B cell (primary cell): ENCODE measurements at regions not wholly inside any gene's neighbourhood (a gene's known extent, or its start where the extent isn't known, plus 50 kb on each side); places are given as distances from the start of the nearest gene placed in this dataset.

Source experiments
- ATAC-seq: fragments of 200-7000 bp; cut with Tn5 transposase; one replicate; pipeline ENCODE4 v1.10.0; 2021; ENCODE audit warnings: low read depth, mild to moderate bottlenecking, moderate number of reproducible peaks, moderate library complexity
- CTCF ChIA-PET: fragments of 350-600 bp; sonication (Branson Sonifier 250); formaldehyde crosslinking; loops from one replicate; lab custom pipeline; 2021; ENCODE audit warnings: antibody characterized with exemption, inconsistent platforms; lab: Charles Lee
- POLR2A ChIA-PET: fragments of 350-600 bp; sonication (Branson Sonifier 250); formaldehyde crosslinking; loops from one replicate; lab custom pipeline; 2021; ENCODE audit warnings: antibody characterized with exemption; lab: Charles Lee
- DNase-seq: peaks from one replicate; pipeline ENCODE4 v3.0.0; 2013
- H2AFZ ChIP-seq: 2 replicates; pipeline ENCODE4 v1.6.1; 2012; ENCODE audit warnings: mild to moderate bottlenecking, low read depth, low read length; ENCODE audit not compliant: insufficient read depth, poor library complexity, severe bottlenecking
- H3K27ac ChIP-seq, 2 donors: 1 replicate in 1 of 2; 2 replicates in 1 of 2; pipeline ENCODE4 v1.5.1; 2012 to 2013; ENCODE audit warnings: low read length in 2 of 2, mild to moderate bottlenecking in 2 of 2, moderate library complexity in 1 of 2
- H3K27me3 ChIP-seq, 4 experiments: fragments of 200-600 bp in 1 of 4; sonication (generic) in 1 of 4; replicated peaks in 1 of 4; 1 replicate in 2 of 4; 2 replicates in 2 of 4; pipeline versions ENCODE4 v1.6.1 to v1.7.0; 2013 to 2016; ENCODE audit warnings: low read length in 3 of 4, mild to moderate bottlenecking in 2 of 4, mixed read lengths in 1 of 4, moderate library complexity in 1 of 4; ENCODE audit not compliant: insufficient read depth in 4 of 4, control insufficient read depth in 3 of 4; ENCODE audit errors: control extremely low read depth in 1 of 4
- H3K36me3 ChIP-seq, 2 experiments: replicated peaks in 1 of 2; 1 replicate in 1 of 2; 2 replicates in 1 of 2; pipeline versions ENCODE4 v1.6.1 to v1.7.1; 2013; ENCODE audit warnings: low read length in 1 of 2; ENCODE audit not compliant: insufficient read depth in 2 of 2, control insufficient read depth in 1 of 2; ENCODE audit errors: control extremely low read depth in 1 of 2, extremely low read depth in 1 of 2
- H3K4me1 ChIP-seq, 2 donors: fragments of 200-600 bp in 1 of 2; sonication (generic) in 1 of 2; 1 replicate in 1 of 2; 2 replicates in 1 of 2; pipeline versions ENCODE4 v1.5.1 to v1.6.1; 2013 to 2017; ENCODE audit warnings: low read length in 2 of 2; ENCODE audit not compliant: control insufficient read depth in 2 of 2, insufficient read depth in 2 of 2
- H3K4me2 ChIP-seq: replicated peaks from 2 replicates; pipeline ENCODE3; 2012; ENCODE audit warnings: mild to moderate bottlenecking, low read depth, low read length; ENCODE audit not compliant: poor library complexity, severe bottlenecking
- H3K4me3 ChIP-seq, 5 experiments: fragments of 200-600 bp in 1 of 5; sonication (generic) in 1 of 5; 1 replicate in 3 of 5; 2 replicates in 2 of 5; pipeline versions ENCODE4 v1.5.1 to v1.7.0; 2011 to 2016; ENCODE audit warnings: low read length in 4 of 5, mild to moderate bottlenecking in 4 of 5, low read depth in 2 of 5, control low read depth in 1 of 5, moderate library complexity in 1 of 5; ENCODE audit not compliant: insufficient read depth in 1 of 5; ENCODE audit errors: control extremely low read depth in 1 of 5, extremely low read depth in 1 of 5
- H3K79me2 ChIP-seq: fragments of 200-600 bp; sonication (generic); one replicate; pipeline ENCODE4 v1.6.0; 2016; ENCODE audit warnings: low read length; ENCODE audit not compliant: control insufficient read depth, insufficient read depth
- H3K9ac ChIP-seq: fragments of 200-600 bp; sonication (generic); 2 replicates; pipeline ENCODE4 v1.6.1; 2017; ENCODE audit warnings: mild to moderate bottlenecking, low read length, moderate library complexity
- H3K9me3 ChIP-seq, 3 donors: one replicate each; pipeline versions ENCODE4 v1.6.1 to v1.7.1; 2013; ENCODE audit warnings: low read length in 2 of 3; ENCODE audit not compliant: control insufficient read depth in 2 of 3, insufficient read depth in 1 of 3; ENCODE audit errors: control extremely low read depth in 1 of 3
- H4K20me1 ChIP-seq: 2 replicates; pipeline ENCODE4 v1.6.0; 2012; ENCODE audit warnings: mild to moderate bottlenecking, low read length; ENCODE audit not compliant: insufficient read depth, control insufficient read depth, poor library complexity, severe bottlenecking
- H3K27ac Mint-ChIP-seq: one replicate; pipeline ENCODE4 v1.8.0; 2021; ENCODE audit warnings: mixed read lengths
- H3K27me3 Mint-ChIP-seq: one replicate; pipeline ENCODE4 v1.8.0; 2021; ENCODE audit warnings: mixed read lengths
- H3K4me1 Mint-ChIP-seq: one replicate; pipeline ENCODE4 v1.8.0; 2021; ENCODE audit warnings: mixed read lengths
- H3K4me3 Mint-ChIP-seq: one replicate; pipeline ENCODE4 v1.8.0; 2021; ENCODE audit warnings: mixed read lengths
- H3K9me3 Mint-ChIP-seq: one replicate; pipeline ENCODE4 v1.8.0; 2022; ENCODE audit warnings: mixed read lengths; ENCODE audit not compliant: insufficient read depth
- CTCF ChIP-seq: fragments of 200-600 bp; IDR thresholded peaks from one replicate; pipeline ENCODE4 v1.8.0; 2022; ENCODE audit warnings: antibody characterized with exemption, mild to moderate bottlenecking
- EZH2 ChIP-seq: IDR thresholded peaks from 2 replicates; pipeline ENCODE4 v1.6.1; 2012; ENCODE audit warnings: borderline replicate concordance, low read depth, mild to moderate bottlenecking, moderate library complexity, low read length; ENCODE audit not compliant: insufficient read depth, poor library complexity, severe bottlenecking
- WGBS: methylation state at CpG from one replicate; pipeline ENCODE4 v1.1.5; 2013; ENCODE audit warnings: missing lambda C conversion rate; ENCODE audit not compliant: insufficient coverage; 5-methylcytosine and 5-hydroxymethylcytosine counted together
- intact Hi-C: fragments of 100-400 bp; cut with micrococcal nuclease; formaldehyde crosslinking; loops from one replicate; pipeline ENCODE4 v1.10.0; 2022

- no peaks in the 10 kb centered on the region for H3K4me1 Mint-ChIP-seq
- Histone ChIP-seq H2AFZ (no peak overlapping the region), H3K36me3 (no peaks in the 10 kb centered on the region), H3K4me1 (no peaks in the 10 kb centered on the region), H3K27ac (no peak overlapping the region), H3K4me3 (no peak overlapping the region), H3K9ac (no peak overlapping the region), H3K79me2 (no peaks in the 10 kb centered on the region), H3K27me3 (no peaks in the 10 kb centered on the region), H4K20me1 (no peaks in the 10 kb centered on the region), H3K9me3 (no peaks in the 10 kb centered on the region), H3K4me2 (no peak overlapping the region)
- no peaks in the 10 kb centered on the region for H3K27me3 Mint-ChIP-seq
- POLR2A ChIA-PET = no interaction called here
- H3K27ac Mint-ChIP-seq = no peak overlapping the region
- no peak for ATAC-seq
- DNase-seq = no peak
- TF ChIP-seq CTCF = no peak
- no peak for TF ChIP-seq EZH2
- CTCF ChIA-PET = no interaction called here
- WGBS = 100% methylated on average over 1 of the region's 3 CpGs
- intact Hi-C loops = no loop called here
- H3K9me3 Mint-ChIP-seq = no peaks in the 10 kb centered on the region
- H3K4me3 Mint-ChIP-seq = no peak overlapping the region
Observed at GRCh38 chr18:34648269-34648985, 61.7 kb upstream of the DTNA start.

- ATAC-seq (no peak), DNase-seq (no peak)
- Histone ChIP-seq H3K4me2 (no peak overlapping the region), H4K20me1 (no peaks in the 10 kb centered on the region), H3K27me3 (no peaks in the 10 kb centered on the region), H3K4me3 (no peak overlapping the region), H3K9ac (no peak overlapping the region), H3K9me3 (no peaks in the 10 kb centered on the region), H3K36me3 (no peaks in the 10 kb centered on the region), H2AFZ (no peak overlapping the region), H3K27ac (no peak overlapping the region), H3K4me1 (no peaks in the 10 kb centered on the region), H3K79me2 (no peaks in the 10 kb centered on the region)
- ChIA-PET POLR2A (no interaction called here), CTCF (no interaction called here)
- no peaks in the 10 kb centered on the region for H3K27me3 Mint-ChIP-seq
- no peak overlapping the region for H3K4me3 Mint-ChIP-seq
- no CpG with 5 or more reads among the region's 4 CpGs for WGBS
- TF ChIP-seq CTCF (no peak), EZH2 (no peak)
- no peaks in the 10 kb centered on the region for H3K9me3 Mint-ChIP-seq
- no peak overlapping the region for H3K27ac Mint-ChIP-seq
- intact Hi-C loops = no loop called here
- no peaks in the 10 kb centered on the region for H3K4me1 Mint-ChIP-seq
Observed at GRCh38 chr18:34649080-34649479, 61.0 kb upstream of the DTNA start.
